ENCODE measurements at regions not wholly inside any gene's neighbourhood (a gene's known extent, or its start where the extent isn't known, plus 50 kb on each side); places are given as distances from the start of the nearest gene placed in this dataset.

DNA sequence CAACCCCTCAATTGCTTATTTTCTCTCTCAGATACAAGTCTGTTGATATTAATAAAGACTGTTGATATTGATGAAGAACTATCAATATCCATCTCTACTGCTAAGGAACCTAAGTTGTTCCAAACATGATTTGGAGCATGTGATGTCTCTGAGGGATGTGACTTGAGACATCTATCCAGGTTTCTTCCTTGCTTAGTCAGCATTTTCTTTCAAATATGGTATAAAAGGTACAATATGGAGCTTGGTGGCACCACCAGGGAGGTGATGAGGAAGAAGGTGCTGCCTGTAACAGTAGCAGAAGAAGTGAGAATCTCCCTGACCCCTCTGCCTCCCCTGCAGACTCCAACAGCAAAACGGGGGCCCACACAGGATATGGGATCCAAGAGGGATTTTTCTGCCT lies 329.0 kb downstream of the MAF start:
- Histone ChIP-seq H3K9ac (no peak overlapping the region), H3K4me1 (ENCODE audit: control insufficient read depth in 1 of 2, insufficient read depth in 2 of 2, low read depth in 1 of 2, low read length in 1 of 2) (no peaks in the 10 kb centered on the region), H3K9me3 (no peaks in the 10 kb centered on the region), H3K4me2 (no peak overlapping the region), H3K27ac (ENCODE audit: low read depth in 2 of 2, low read length in 1 of 2) (no peak overlapping the region), H3K9me2 (no peaks in the 10 kb centered on the region), H3K79me2 (ENCODE audit: insufficient read depth) (no peaks in the 10 kb centered on the region), H3K36me3 (replicated peaks in 1 of 2; ENCODE audit: control insufficient read depth in 1 of 2, insufficient read depth in 2 of 2, low read length in 1 of 2) (no peaks in the 10 kb centered on the region), H3F3A (replicated peaks; ENCODE audit: insufficient read depth) (no peaks in the 10 kb centered on the region), H3K27me3 (ENCODE audit: insufficient read depth) (no peaks in the 10 kb centered on the region), H2AFZ (ENCODE audit: low read depth) (no peak overlapping the region), H4K20me1 (ENCODE audit: insufficient read depth) (no peaks in the 10 kb centered on the region), H3K4me3 (ENCODE audit: low read depth in 2 of 2, low read length in 1 of 2) (no peak overlapping the region)
- no peak for DNase-seq
- ChIA-PET CTCF (interaction anchor here (1.7 to 2.1 kb wide), 2 partner anchors 9 to 11 kb away, joined by 4 to 7 read pairs; no protein-coding TSS in a partner anchor), POLR2A (no interaction called here)
- WGBS (ENCODE audit: low lambda C conversion rate) = 0% methylated on average over 1 of the region's 1 CpG
- TF ChIP-seq GABPA (IDR thresholded peaks at IDR 0.05; ENCODE audit: low read depth) (no peak), YY1 (IDR thresholded peaks at IDR 0.05; ENCODE audit: low read depth) (no peak), CHD2 (IDR thresholded peaks at IDR 0.05; ENCODE audit: low read length, partially characterized antibody) (no peak), POLR2AphosphoS5 (IDR thresholded peaks at IDR 0.05; ENCODE audit: low read depth, low read length) (no peak), RXRA (IDR thresholded peaks at IDR 0.05; ENCODE audit: borderline replicate concordance, low read depth) (no peak)

DNA sequence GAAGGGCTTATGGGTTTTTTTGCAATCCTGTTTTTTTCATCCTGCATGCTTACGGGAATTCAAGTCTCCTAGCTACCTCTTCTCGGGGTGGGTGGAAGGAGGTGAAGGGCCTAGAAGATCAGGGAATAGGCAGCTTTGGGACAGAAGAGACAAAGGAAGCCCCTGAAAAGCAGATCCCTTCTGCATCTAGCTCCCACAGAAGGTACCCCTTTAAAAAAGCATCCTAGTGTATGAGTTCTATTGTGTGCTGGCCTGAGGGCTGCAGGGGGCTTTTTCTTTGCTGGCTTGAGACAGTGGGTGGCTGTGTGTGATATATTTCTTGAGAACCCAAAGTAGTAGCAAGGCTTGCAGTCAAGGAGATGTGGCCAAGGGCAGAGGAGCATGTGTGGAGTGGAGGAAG lies 330.5 kb downstream of the MAF start:
- Histone ChIP-seq H3K4me1 (ENCODE audit: control insufficient read depth in 1 of 2, insufficient read depth in 2 of 2, low read depth in 1 of 2, low read length in 1 of 2) (no peaks in the 10 kb centered on the region), H3K9me2 (no peaks in the 10 kb centered on the region), H3K4me2 (no peak overlapping the region), H2AFZ (ENCODE audit: low read depth) (no peak overlapping the region), H3K27me3 (ENCODE audit: insufficient read depth) (no peaks in the 10 kb centered on the region), H3K27ac (ENCODE audit: low read depth in 2 of 2, low read length in 1 of 2) (no peak overlapping the region), H4K20me1 (ENCODE audit: insufficient read depth) (no peaks in the 10 kb centered on the region), H3K4me3 (ENCODE audit: low read depth in 2 of 2, low read length in 1 of 2) (no peak overlapping the region), H3F3A (replicated peaks; ENCODE audit: insufficient read depth) (no peaks in the 10 kb centered on the region), H3K79me2 (ENCODE audit: insufficient read depth) (no peaks in the 10 kb centered on the region), H3K36me3 (replicated peaks in 1 of 2; ENCODE audit: control insufficient read depth in 1 of 2, insufficient read depth in 2 of 2, low read length in 1 of 2) (no peaks in the 10 kb centered on the region), H3K9me3 (no peaks in the 10 kb centered on the region), H3K9ac (no peak overlapping the region)
- TF ChIP-seq GATA2 (CRISPR knock-in tag; IDR thresholded peaks at IDR 0.05) = no peak
- no peak for TF ChIP-seq FOXM1 (IDR thresholded peaks at IDR 0.05; ENCODE audit: low read depth)
- no peak for TF ChIP-seq GABPA (IDR thresholded peaks at IDR 0.05; ENCODE audit: low read depth)
- ChIA-PET POLR2A (no interaction called here), CTCF (interaction anchor here (0.6 to 2.1 kb wide), 2 partner anchors 9 kb away, joined by 3 to 7 read pairs; no protein-coding TSS in a partner anchor)
- 48% methylated on average over 2 of the region's 2 CpGs for WGBS (ENCODE audit: low lambda C conversion rate)
- no peak for DNase-seq

DNA sequence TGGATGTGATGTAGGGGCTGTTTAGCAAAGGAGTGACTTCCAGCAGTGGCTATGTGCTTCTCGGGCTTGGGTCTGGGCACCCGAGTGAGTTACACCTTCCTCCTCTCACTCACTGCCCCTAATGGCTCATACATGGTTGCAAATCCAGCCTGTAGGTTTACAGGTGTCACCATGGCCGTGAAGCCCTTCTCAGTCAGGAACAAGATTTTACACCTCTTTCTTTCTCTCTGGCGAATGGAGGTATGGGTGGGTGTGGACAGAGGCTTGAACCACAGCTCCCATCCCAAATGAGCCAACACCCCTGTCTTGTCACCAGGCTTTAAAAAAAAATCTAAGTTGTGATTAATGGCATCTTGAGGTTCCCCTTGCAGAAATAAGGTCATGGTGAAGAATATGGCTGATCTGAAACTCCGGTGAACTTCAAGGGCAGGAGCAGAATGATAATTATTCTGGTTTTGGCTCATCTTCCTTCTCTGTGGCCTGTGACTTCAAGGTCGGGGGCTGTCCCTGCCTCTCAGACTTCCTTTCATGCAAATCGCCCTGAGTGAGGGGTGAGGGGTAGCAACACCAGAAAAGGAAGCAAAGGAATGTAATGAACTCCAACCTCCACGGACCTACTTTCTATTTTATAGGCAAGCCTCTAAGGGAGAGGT lies 331.2 kb downstream of the MAF start:
- H3K79me2 ChIP-seq (ENCODE audit: insufficient read depth) = no peaks in the 10 kb centered on the region
- 12% methylated on average over 8 of the region's 8 CpGs for WGBS (ENCODE audit: low lambda C conversion rate)
- POLR2A ChIA-PET = no interaction called here
- TF ChIP-seq RAD21 (IDR thresholded peaks at IDR 0.05; ENCODE audit: low read length) = no peak
- no peak for TF ChIP-seq ELF1 (IDR thresholded peaks at IDR 0.05)
- TF ChIP-seq GABPA (IDR thresholded peaks at IDR 0.05; ENCODE audit: low read depth) = no peak
- no peak for TF ChIP-seq POLR2AphosphoS5 (IDR thresholded peaks at IDR 0.05; ENCODE audit: low read depth, low read length)
- TF ChIP-seq EZH2phosphoT487 (IDR thresholded peaks at IDR 0.05; ENCODE audit: borderline replicate concordance, low read depth) = no peak
- TF ChIP-seq, protein P1, sequence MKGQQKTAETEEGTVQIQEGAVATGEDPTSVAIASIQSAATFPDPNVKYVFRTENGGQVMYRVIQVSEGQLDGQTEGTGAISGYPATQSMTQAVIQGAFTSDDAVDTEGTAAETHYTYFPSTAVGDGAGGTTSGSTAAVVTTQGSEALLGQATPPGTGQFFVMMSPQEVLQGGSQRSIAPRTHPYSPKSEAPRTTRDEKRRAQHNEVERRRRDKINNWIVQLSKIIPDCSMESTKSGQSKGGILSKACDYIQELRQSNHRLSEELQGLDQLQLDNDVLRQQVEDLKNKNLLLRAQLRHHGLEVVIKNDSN (IDR thresholded peaks at IDR 0.05; ENCODE audit: borderline replicate concordance, low read depth) = no peak
- TF ChIP-seq TAF1 (IDR thresholded peaks at IDR 0.05; ENCODE audit: borderline replicate concordance, low read depth, low read length) = no peak
- TF ChIP-seq, protein P2, sequence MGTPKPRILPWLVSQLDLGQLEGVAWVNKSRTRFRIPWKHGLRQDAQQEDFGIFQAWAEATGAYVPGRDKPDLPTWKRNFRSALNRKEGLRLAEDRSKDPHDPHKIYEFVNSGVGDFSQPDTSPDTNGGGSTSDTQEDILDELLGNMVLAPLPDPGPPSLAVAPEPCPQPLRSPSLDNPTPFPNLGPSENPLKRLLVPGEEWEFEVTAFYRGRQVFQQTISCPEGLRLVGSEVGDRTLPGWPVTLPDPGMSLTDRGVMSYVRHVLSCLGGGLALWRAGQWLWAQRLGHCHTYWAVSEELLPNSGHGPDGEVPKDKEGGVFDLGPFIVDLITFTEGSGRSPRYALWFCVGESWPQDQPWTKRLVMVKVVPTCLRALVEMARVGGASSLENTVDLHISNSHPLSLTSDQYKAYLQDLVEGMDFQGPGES (IDR thresholded peaks at IDR 0.05; ENCODE audit: low read depth, low read length) = no peak
- TF ChIP-seq, protein P3, sequence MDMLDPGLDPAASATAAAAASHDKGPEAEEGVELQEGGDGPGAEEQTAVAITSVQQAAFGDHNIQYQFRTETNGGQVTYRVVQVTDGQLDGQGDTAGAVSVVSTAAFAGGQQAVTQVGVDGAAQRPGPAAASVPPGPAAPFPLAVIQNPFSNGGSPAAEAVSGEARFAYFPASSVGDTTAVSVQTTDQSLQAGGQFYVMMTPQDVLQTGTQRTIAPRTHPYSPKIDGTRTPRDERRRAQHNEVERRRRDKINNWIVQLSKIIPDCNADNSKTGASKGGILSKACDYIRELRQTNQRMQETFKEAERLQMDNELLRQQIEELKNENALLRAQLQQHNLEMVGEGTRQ (IDR thresholded peaks at IDR 0.05; ENCODE audit: borderline replicate concordance, low read depth, low read length) = no peak
- no peak for TF ChIP-seq MEF2A (IDR thresholded peaks at IDR 0.05; ENCODE audit: borderline replicate concordance, low read depth)
- TF ChIP-seq, protein P4, sequence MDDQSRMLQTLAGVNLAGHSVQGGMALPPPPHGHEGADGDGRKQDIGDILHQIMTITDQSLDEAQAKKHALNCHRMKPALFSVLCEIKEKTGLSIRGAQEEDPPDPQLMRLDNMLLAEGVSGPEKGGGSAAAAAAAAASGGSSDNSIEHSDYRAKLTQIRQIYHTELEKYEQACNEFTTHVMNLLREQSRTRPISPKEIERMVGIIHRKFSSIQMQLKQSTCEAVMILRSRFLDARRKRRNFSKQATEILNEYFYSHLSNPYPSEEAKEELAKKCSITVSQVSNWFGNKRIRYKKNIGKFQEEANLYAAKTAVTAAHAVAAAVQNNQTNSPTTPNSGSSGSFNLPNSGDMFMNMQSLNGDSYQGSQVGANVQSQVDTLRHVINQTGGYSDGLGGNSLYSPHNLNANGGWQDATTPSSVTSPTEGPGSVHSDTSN (IDR thresholded peaks at IDR 0.05) = no peak
- no peak for TF ChIP-seq CHD2 (IDR thresholded peaks at IDR 0.05; ENCODE audit: low read length, partially characterized antibody)

More for the DNA sequence above, 331.2 kb downstream of the MAF start:
- no peak for DNase-seq
- Histone ChIP-seq H4K20me1 (ENCODE audit: insufficient read depth) (no peaks in the 10 kb centered on the region), H3F3A (replicated peaks; ENCODE audit: insufficient read depth) (no peaks in the 10 kb centered on the region), H3K27me3 (ENCODE audit: insufficient read depth) (no peaks in the 10 kb centered on the region), H3K9me3 (no peaks in the 10 kb centered on the region), H3K4me1 (ENCODE audit: control insufficient read depth in 1 of 2, insufficient read depth in 2 of 2, low read depth in 1 of 2, low read length in 1 of 2) (no peaks in the 10 kb centered on the region), H3K27ac (ENCODE audit: low read depth in 2 of 2, low read length in 1 of 2) (no peak overlapping the region), H3K36me3 (replicated peaks in 1 of 2; ENCODE audit: control insufficient read depth in 1 of 2, insufficient read depth in 2 of 2, low read length in 1 of 2) (no peaks in the 10 kb centered on the region), H3K9ac (no peak overlapping the region), H3K9me2 (no peaks in the 10 kb centered on the region), H2AFZ (ENCODE audit: low read depth) (no peak overlapping the region), H3K4me2 (no peak overlapping the region), H3K4me3 (ENCODE audit: low read depth in 2 of 2, low read length in 1 of 2) (no peak overlapping the region)
- CTCF ChIA-PET = interaction anchor here (2.1 kb wide), 1 partner anchor 9 kb away, joined by 7 read pairs; no protein-coding TSS in a partner anchor

Measured in SK-N-SH (cell line).